OCI-LY1 (cell line): ENCODE measurements at regions not wholly inside any gene's neighbourhood (a gene's known extent, or its start where the extent isn't known, plus 50 kb on each side); places are given as distances from the start of the nearest gene placed in this dataset.

ENCODE experiments used
- CTCF ChIP-seq: fragments of 200-600 bp; sonication (generic), shearing (Covaris generic); IDR thresholded peaks from 2 replicates; pipeline ENCODE4 v1.5.1; 2017; ENCODE audit warnings: mild to moderate bottlenecking, antibody characterized with exemption, low read length, moderate library complexity, mixed read lengths
- EZH2 ChIP-seq: fragments of 200-600 bp; sonication (generic), shearing (Covaris generic); IDR thresholded peaks from 2 replicates; pipeline ENCODE4 v1.8.0; 2017; ENCODE audit warnings: borderline replicate concordance, mixed run types, mild to moderate bottlenecking, antibody characterized with exemption, low read length, moderate library complexity, mixed read lengths

DNA sequence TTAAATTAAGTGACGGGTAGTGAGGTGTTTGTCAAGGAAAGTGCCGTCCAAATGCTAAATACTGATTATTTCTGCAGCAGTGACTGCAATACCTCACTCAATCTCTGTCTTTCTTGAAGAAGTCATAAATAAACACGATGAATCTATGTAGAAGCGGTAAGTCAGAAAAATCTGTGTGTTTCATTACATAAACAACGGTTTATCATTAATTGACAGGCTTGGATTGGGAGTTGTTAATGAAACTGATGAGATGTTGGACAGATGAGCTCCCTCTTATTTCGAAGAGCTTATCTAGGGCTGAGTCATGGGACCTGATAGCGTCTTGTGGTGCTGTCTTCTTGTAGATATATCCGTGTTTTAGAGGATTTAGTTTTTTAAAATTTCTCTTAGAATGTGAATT lies 92.2 kb upstream of the SAMD11 start:
- TF ChIP-seq CTCF (no peak), EZH2 (no peak)
